PC-3 (cell line): ENCODE measurements at regions not wholly inside any gene's neighbourhood (a gene's known extent, or its start where the extent isn't known, plus 50 kb on each side); places are given as distances from the start of the nearest gene placed in this dataset.

Experiments used
- ATAC-seq: fragments of 200-7000 bp; cut with Tn5 transposase; 2 replicates; pipeline ENCODE4 v1.9.1; 2020; ENCODE audit warnings: mild to moderate bottlenecking, moderate library complexity
- BruUV-seq: library from RNA; stranded (reverse); fragments of 400-500 nt; replicated peaks from 2 replicates; lab custom pipeline; 2021; lab: Mats Ljungman, UMichigan
- CTCF ChIA-PET: fragments of 300-600 bp; sonication (Branson Sonifier 250); formaldehyde crosslinking; loops from one replicate; lab custom pipeline; 2022; ENCODE audit warnings: antibody characterized with exemption; lab: Charles Lee
- POLR2A ChIA-PET: fragments of 300-600 bp; sonication (Branson Sonifier 250); formaldehyde crosslinking; loops from one replicate; lab custom pipeline; 2022; ENCODE audit warnings: antibody characterized with exemption; ENCODE audit not compliant: unreplicated experiment; lab: Charles Lee
- DNase-seq: peaks from one replicate; pipeline ENCODE4 v3.0.0-alpha.2; 2015
- H2AFZ ChIP-seq: fragments of 300-600 bp; sonication (generic); 2 replicates; pipeline ENCODE4 v1.6.0; 2016; ENCODE audit warnings: antibody characterized with exemption, low read length
- H3F3A ChIP-seq: fragments of 300-600 bp; sonication (generic); one replicate; pipeline ENCODE4 v1.6.0; 2017; ENCODE audit warnings: antibody characterized with exemption, low read length, control low read depth, mild to moderate bottlenecking; ENCODE audit not compliant: unreplicated experiment
- H3K27ac ChIP-seq: fragments of 300-600 bp; sonication (generic); 2 replicates; pipeline ENCODE4 v1.5.1; 2016; ENCODE audit warnings: mild to moderate bottlenecking, low read length
- H3K27me3 ChIP-seq: fragments of 300-600 bp; sonication (generic); 2 replicates; pipeline ENCODE4 v1.6.1; 2016; ENCODE audit warnings: low read length, mixed read lengths
- H3K36me3 ChIP-seq: fragments of 300-600 bp; sonication (generic); 2 replicates; pipeline ENCODE4 v1.6.1; 2016; ENCODE audit warnings: low read depth, mixed run types, low read length, mixed read lengths
- H3K4me1 ChIP-seq: fragments of 300-600 bp; sonication (generic); 2 replicates; pipeline ENCODE4 v1.5.1; 2016; ENCODE audit warnings: low read length; ENCODE audit not compliant: insufficient read depth
- H3K4me2 ChIP-seq: fragments of 300-600 bp; sonication (generic); 2 replicates; pipeline ENCODE4 v1.6.0; 2016; ENCODE audit warnings: low read length
- H3K4me3 ChIP-seq: fragments of 300-600 bp; sonication (generic); 2 replicates; pipeline ENCODE4 v1.5.1; 2016; ENCODE audit warnings: mild to moderate bottlenecking, low read length, mixed read lengths
- H3K79me2 ChIP-seq: fragments of 300-600 bp; sonication (generic); 2 replicates; pipeline ENCODE4 v1.6.1; 2017; ENCODE audit warnings: low read length, mixed read lengths
- H3K9ac ChIP-seq: fragments of 300-600 bp; sonication (generic); 2 replicates; pipeline ENCODE4 v1.6.0; 2016; ENCODE audit warnings: mild to moderate bottlenecking, low read length
- H3K9me2 ChIP-seq: fragments of 300-600 bp; sonication (generic); replicated peaks from 2 replicates; pipeline ENCODE4 v1.6.1; 2016; ENCODE audit warnings: mixed run types, low read length, mixed read lengths
- H3K9me3 ChIP-seq: fragments of 300-600 bp; sonication (generic); 2 replicates; pipeline ENCODE4 v1.6.1; 2016; ENCODE audit warnings: low read length, mixed read lengths
- H4K20me1 ChIP-seq: fragments of 300-600 bp; sonication (generic); 2 replicates; pipeline ENCODE4 v1.6.1; 2016; ENCODE audit warnings: low read length, mixed read lengths
- CTCF ChIP-seq: fragments of 300-600 bp; sonication (generic); conservative IDR thresholded peaks from 2 replicates; pipeline ENCODE4 v1.5.1; 2017; ENCODE audit warnings: antibody characterized with exemption, low read depth, mild to moderate bottlenecking, low read length
- EZH2 ChIP-seq: fragments of 300-600 bp; sonication (generic); IDR thresholded peaks from one replicate; pipeline ENCODE4 v1.6.1; 2017; ENCODE audit warnings: antibody characterized with exemption, mild to moderate bottlenecking, low read length; ENCODE audit not compliant: unreplicated experiment
- EZH2phosphoT487 ChIP-seq: fragments of 300-600 bp; sonication (generic); IDR thresholded peaks from 2 replicates; pipeline ENCODE4 v1.6.1; 2018; ENCODE audit warnings: mild to moderate bottlenecking, antibody characterized with exemption, low read length, borderline replicate concordance
- intact Hi-C: fragments of 100-400 bp; cut with micrococcal nuclease; formaldehyde crosslinking; loops from 2 replicates; pipeline ENCODE4 v1.9.0; 2023

- H3K4me1 ChIP-seq: no peaks in the 10 kb centered on the region
- ATAC-seq: peak; percentile 51
- H3K27me3 ChIP-seq: no peaks in the 10 kb centered on the region
- no peak overlapping the region for H3K4me3 ChIP-seq
- no peak for DNase-seq
- ChIA-PET POLR2A (no interaction called here), CTCF (no interaction called here)
- H3F3A ChIP-seq: no peaks in the 10 kb centered on the region
- no peak overlapping the region for H2AFZ ChIP-seq
- no peaks in the 10 kb centered on the region for H3K36me3 ChIP-seq
- TF ChIP-seq CTCF: no peak
- H3K4me2 ChIP-seq: no peak overlapping the region
- H3K79me2 ChIP-seq: no peaks in the 10 kb centered on the region
- no peak overlapping the region for H3K27ac ChIP-seq
- H3K9me2 ChIP-seq: no peaks in the 10 kb centered on the region
- no TSS peak for BruUV-seq
- no peak overlapping the region for H3K9ac ChIP-seq
- no peaks in the 10 kb centered on the region for H3K9me3 ChIP-seq
- intact Hi-C loops: no loop called here
- no peaks in the 10 kb centered on the region for H4K20me1 ChIP-seq
Observed at GRCh38 chr6:105983763-105984162, 102.4 kb upstream of the PRDM1 start.

DNA sequence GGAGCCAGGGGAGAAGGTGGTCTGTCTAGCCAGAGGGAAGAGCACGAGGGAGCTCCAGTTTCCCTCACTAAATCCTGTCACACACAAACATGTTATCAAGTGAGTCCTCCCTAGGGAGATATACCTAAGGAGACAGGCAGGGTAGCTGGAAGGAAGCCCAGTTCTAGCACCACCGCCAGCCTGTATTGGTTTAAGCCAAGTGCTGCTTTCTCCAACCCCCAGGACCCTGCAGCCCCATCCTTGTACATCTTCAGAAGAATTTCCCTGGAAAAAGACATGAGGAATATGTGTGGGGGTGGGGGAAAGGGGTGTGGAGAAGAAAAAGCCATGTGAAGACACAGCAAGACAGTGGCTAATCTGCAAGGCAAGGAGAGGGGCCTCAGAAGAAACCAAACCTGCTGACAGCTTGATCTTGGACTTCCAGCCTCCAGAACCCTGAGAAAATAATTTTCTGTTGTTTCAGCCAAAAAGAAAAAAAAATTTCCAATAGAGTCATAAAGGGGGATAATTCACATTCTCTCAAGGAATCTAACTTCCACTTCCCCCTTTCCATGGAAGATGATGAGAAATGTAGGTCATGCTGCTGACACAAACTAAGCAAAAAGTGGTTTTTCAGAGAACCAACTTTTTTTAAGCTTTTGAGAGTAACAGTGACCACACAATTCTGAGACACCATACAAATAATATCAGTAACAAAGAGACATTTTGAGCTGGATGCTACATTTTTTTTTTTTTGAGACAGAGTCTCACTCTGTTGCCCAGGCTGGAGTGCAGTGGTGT lies 103.2 kb upstream of the PRDM1 start:
- ChIA-PET POLR2A (no interaction called here), CTCF (no interaction called here)
- H3K4me3 ChIP-seq: no peak overlapping the region
- no TSS peak for BruUV-seq
- TF ChIP-seq CTCF: no peak
- TF ChIP-seq EZH2phosphoT487: no peak
- no peak for TF ChIP-seq EZH2
- no peaks in the 10 kb centered on the region for H3K4me1 ChIP-seq
- H3K9me3 ChIP-seq: no peaks in the 10 kb centered on the region
- H4K20me1 ChIP-seq: no peaks in the 10 kb centered on the region
- H3K27ac ChIP-seq: no peak overlapping the region
- no peaks in the 10 kb centered on the region for H3K9me2 ChIP-seq
- H3K9ac ChIP-seq: no peak overlapping the region
- no peak overlapping the region for H2AFZ ChIP-seq
- intact Hi-C loops: no loop called here
- no peaks in the 10 kb centered on the region for H3K27me3 ChIP-seq
- H3F3A ChIP-seq: no peaks in the 10 kb centered on the region
- H3K36me3 ChIP-seq: no peaks in the 10 kb centered on the region
- H3K79me2 ChIP-seq: no peaks in the 10 kb centered on the region
- no peak overlapping the region for H3K4me2 ChIP-seq
- ATAC-seq (no peak), DNase-seq (no peak)

DNA sequence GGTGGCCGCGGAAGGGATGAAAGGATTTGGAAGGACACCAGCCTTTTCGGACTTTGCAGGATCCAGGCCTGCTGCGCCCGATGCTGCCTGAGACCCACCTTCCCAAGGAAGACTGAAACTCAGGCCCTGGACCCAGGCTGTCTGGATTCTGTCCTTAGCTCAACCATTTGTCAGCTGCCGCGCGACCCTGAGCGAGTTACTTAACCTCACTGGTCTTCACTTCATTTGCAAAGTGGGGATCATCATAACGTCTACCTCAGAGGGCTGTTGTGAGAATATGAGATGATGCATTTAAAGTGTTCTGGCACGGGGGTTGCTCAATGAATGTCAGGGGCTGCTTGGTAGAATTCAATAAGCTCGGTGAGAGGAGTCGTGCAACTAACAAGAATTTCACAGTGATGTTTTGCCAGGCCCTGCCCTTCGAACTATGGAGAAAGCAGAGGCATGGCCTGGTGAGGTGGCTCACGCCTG lies 104.2 kb upstream of the PRDM1 start:
- Histone ChIP-seq H2AFZ (no peak overlapping the region), H3K9me2 (no peaks in the 10 kb centered on the region), H3K4me1 (no peaks in the 10 kb centered on the region), H4K20me1 (no peaks in the 10 kb centered on the region), H3K27me3 (no peaks in the 10 kb centered on the region), H3K9me3 (no peaks in the 10 kb centered on the region), H3K9ac (no peak overlapping the region), H3K4me3 (no peak overlapping the region), H3K79me2 (no peaks in the 10 kb centered on the region), H3K27ac (no peak overlapping the region), H3K36me3 (no peaks in the 10 kb centered on the region), H3F3A (no peaks in the 10 kb centered on the region), H3K4me2 (no peak overlapping the region)
- DNase-seq: no peak
- ATAC-seq: no peak
- POLR2A ChIA-PET: no interaction called here
- BruUV-seq: no TSS peak
- CTCF ChIA-PET: no interaction called here
- intact Hi-C loops: no loop called here
- no peak for TF ChIP-seq CTCF
- no peak for TF ChIP-seq EZH2
- TF ChIP-seq EZH2phosphoT487: no peak
